ENCODE measurements at regions not wholly inside any gene's neighbourhood (a gene's known extent, or its start where the extent isn't known, plus 50 kb on each side); places are given as distances from the start of the nearest gene placed in this dataset.

- no peak for TF ChIP-seq CEBPB (IDR thresholded peaks at IDR 0.05)
- no peak for TF ChIP-seq CTCF (IDR thresholded peaks at IDR 0.05)
- TF ChIP-seq CHD4 (IDR thresholded peaks at IDR 0.05; ENCODE audit: borderline replicate concordance): no peak
- no peak for TF ChIP-seq MAX (IDR thresholded peaks at IDR 0.05)
- no peak for TF ChIP-seq POLR2A (IDR thresholded peaks at IDR 0.05; ENCODE audit: low read length)
- no peak for TF ChIP-seq E2F6 (IDR thresholded peaks at IDR 0.05; ENCODE audit: borderline replicate concordance, low read depth)
- TF ChIP-seq CBX8 (IDR thresholded peaks at IDR 0.05): no peak
- no peak for TF ChIP-seq POLR2AphosphoS2 (conservative IDR thresholded peaks at IDR 0.05; ENCODE audit: low read length)
- TF ChIP-seq RAD21 (conservative IDR thresholded peaks at IDR 0.05 in 1 of 2, IDR thresholded peaks at IDR 0.05 in 1 of 2): no peak
- no peak for TF ChIP-seq KDM5A (IDR thresholded peaks at IDR 0.05)
- TF ChIP-seq BHLHE40 (IDR thresholded peaks at IDR 0.05; ENCODE audit: low read depth, low read length): no peak
- TF ChIP-seq MAZ (IDR thresholded peaks at IDR 0.05; ENCODE audit: borderline replicate concordance, low read depth, low read length): no peak
- TF ChIP-seq MAFK (IDR thresholded peaks at IDR 0.05; ENCODE audit: partially characterized antibody): no peak
Measured at GRCh38 chr6:94362061-94362864, 942.9 kb upstream of the EPHA7 start.

All from A549 (cell line).